Psoas muscle (tissue), 7 donors: ENCODE measurements at regions not wholly inside any gene's neighbourhood (a gene's known extent, or its start where the extent isn't known, plus 50 kb on each side); places are given as distances from the start of the nearest gene placed in this dataset.

ENCODE experiments used
- ATAC-seq, 4 donors: fragments of 200-7000 bp; cut with Tn5 transposase; one replicate each; pipeline ENCODE4 v1.9.1; 2020; ENCODE audit warnings: moderate library complexity in 3 of 4, mild to moderate bottlenecking in 2 of 4
- DNase-seq, 2 donors: peaks; one replicate each; pipeline ENCODE4 v3.0.0-alpha.2; 2020
- H3K27ac ChIP-seq: fragments of 200-600 bp; one replicate; pipeline ENCODE4 v1.8.0; 2022
- H3K27me3 ChIP-seq, 3 donors: fragments of 200-600 bp in 1 of 3; one replicate each; pipeline versions ENCODE4 v1.6.1 to v1.8.0; 2013 to 2022; ENCODE audit warnings: low read length in 2 of 3, mild to moderate bottlenecking in 2 of 3, moderate library complexity in 1 of 3; ENCODE audit not compliant: insufficient read depth in 3 of 3
- H3K36me3 ChIP-seq, 2 donors: fragments of 200-600 bp in 1 of 2; one replicate each; pipeline versions ENCODE4 v1.6.1 to v1.8.0; 2013 to 2022; ENCODE audit warnings: low read depth in 1 of 2, mild to moderate bottlenecking in 1 of 2, moderate library complexity in 1 of 2; ENCODE audit not compliant: insufficient read depth in 1 of 2
- H3K4me1 ChIP-seq: fragments of 200-600 bp; one replicate; pipeline ENCODE4 v1.8.0; 2022
- H3K4me3 ChIP-seq: fragments of 200-600 bp; one replicate; pipeline ENCODE4 v1.8.0; 2022; ENCODE audit warnings: mild to moderate bottlenecking
- H3K9me3 ChIP-seq: fragments of 200-600 bp; one replicate; pipeline ENCODE4 v1.8.0; 2022
- WGBS, 3 donors: extraction: QIAGEN DNeasy Blood & Tissue Kit; methylation state at CpG; one replicate each; pipeline versions ENCODE4 v1.1.6 to v1.1.7; 2013; 5-methylcytosine and 5-hydroxymethylcytosine counted together
- intact Hi-C, 2 donors: fragments of 100-400 bp; cut with DNase I; formaldehyde crosslinking; loops; one replicate each; pipeline versions ENCODE4 v1.11.0 to v1.14.2; 2022
- TF ChIP-seq, protein P1 (sequence below): fragments of 200-600 bp; IDR thresholded peaks from one replicate; pipeline ENCODE4 v1.8.0; 2022; ENCODE audit warnings: antibody characterized with exemption
- donor health status: healthy with polysubstance abuse.
- donor health status: DM: no; HTN: no; CAD: no; lungs with moderate emphysema.
- donor health status: Bipolar disorder and iron deficiency.
- donor health status: healthy.
- donor health status: DM: yes; HTN: yes; CAD: no.
- donor health status: DM: no; HTN: no; CAD: no.
- donor health status: DM: yes; HTN: yes; CAD: no.

DNA sequence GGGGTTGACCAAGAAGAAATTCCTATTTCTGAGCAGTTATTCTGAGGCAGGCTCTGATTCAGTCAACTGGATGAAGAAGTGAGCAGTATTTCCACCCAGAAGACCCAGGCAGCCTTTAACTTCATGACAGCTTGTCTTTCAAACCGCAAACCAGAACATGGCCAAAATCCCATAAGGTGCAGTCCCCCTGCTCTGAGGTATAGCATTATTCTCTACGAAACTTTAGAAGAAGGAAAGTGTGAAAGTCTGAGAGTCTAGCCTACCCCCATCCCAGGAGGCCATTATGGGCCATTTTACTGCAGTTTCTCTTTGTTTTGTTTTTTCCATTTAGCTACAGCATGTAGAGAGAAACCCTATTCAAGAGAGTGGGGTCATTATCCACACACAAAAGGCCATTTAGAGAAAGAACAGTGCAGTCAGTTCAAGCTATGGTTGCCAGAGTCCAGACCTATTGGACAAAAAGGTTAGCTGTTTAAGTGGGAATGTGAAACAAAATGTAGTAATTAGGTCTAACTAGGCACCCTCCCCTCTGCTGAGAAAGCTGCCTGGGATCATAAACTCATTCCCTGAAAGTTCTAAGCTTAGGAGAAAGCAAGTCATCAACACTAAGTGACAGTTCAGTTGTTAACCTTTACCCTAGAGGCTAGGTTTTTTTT is 52.1 kb upstream of the RASGEF1B start:
- intact Hi-C loops = no loop called here
- Histone ChIP-seq H3K9me3 (no peaks in the 10 kb centered on the region), H3K27ac (no peak overlapping the region), H3K27me3 (no peaks in the 10 kb centered on the region), H3K4me1 (no peaks in the 10 kb centered on the region), H3K36me3 (no peaks in the 10 kb centered on the region), H3K4me3 (no peak overlapping the region)
- WGBS, 3 donors = 85 to 95% (median 93%) methylated on average over 2 of the region's 2 CpGs
- DNase-seq (no peak), ATAC-seq (no peak)
- TF ChIP-seq, protein P1, sequence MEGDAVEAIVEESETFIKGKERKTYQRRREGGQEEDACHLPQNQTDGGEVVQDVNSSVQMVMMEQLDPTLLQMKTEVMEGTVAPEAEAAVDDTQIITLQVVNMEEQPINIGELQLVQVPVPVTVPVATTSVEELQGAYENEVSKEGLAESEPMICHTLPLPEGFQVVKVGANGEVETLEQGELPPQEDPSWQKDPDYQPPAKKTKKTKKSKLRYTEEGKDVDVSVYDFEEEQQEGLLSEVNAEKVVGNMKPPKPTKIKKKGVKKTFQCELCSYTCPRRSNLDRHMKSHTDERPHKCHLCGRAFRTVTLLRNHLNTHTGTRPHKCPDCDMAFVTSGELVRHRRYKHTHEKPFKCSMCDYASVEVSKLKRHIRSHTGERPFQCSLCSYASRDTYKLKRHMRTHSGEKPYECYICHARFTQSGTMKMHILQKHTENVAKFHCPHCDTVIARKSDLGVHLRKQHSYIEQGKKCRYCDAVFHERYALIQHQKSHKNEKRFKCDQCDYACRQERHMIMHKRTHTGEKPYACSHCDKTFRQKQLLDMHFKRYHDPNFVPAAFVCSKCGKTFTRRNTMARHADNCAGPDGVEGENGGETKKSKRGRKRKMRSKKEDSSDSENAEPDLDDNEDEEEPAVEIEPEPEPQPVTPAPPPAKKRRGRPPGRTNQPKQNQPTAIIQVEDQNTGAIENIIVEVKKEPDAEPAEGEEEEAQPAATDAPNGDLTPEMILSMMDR = no peak

DNA sequence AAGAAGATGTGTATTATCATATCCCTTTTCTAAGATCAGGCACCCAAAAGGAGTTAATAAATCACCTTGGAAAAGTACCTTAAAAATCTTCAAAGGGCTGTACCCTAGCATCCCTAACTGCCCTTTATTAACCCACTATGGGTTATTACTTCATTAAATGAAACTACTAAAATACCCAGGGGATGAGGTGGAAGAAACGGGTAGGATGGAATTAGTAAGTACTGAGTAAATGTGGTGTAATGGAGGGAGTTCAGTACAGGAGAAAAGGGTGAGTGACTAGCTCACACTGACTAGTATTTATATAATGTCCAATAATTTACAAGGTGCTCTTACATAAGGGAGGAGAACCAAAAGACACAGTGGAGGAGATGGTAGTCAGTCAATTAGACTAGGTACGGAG is 51.0 kb upstream of the RASGEF1B start:
- Histone ChIP-seq H3K27ac (no peak overlapping the region), H3K4me1 (no peaks in the 10 kb centered on the region), H3K4me3 (no peak overlapping the region), H3K36me3 (no peaks in the 10 kb centered on the region), H3K9me3 (no peaks in the 10 kb centered on the region), H3K27me3 (no peaks in the 10 kb centered on the region)
- no peak for DNase-seq
- TF ChIP-seq, protein P1 = no peak
- intact Hi-C loops = no loop called here
- WGBS, 3 donors = 72 to 81% (median 80%) methylated on average over 2 of the region's 2 CpGs
- ATAC-seq = no peak

DNA sequence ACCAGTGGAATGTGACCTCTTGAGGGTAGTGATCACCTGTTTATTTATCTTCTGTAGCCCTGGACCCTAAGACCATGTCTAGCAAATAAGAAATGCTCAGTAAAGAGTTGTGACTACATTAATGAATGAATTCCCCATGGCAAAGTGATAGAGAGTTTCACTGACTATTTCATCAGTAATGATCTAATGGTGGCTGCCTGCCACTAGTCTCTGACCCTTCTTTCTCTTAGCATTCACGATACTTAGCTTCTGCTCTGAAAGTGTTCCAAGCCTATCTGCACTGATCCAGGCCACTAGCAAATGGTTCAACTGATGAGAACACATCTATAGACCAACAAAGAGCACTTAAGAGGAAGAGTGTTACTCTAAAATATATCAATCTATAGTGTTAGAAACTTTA is 50.0 kb upstream of the RASGEF1B start:
- no peaks in the 10 kb centered on the region for H3K36me3 ChIP-seq
- H3K9me3 ChIP-seq = no peaks in the 10 kb centered on the region
- intact Hi-C loops = no loop called here
- WGBS, 3 donors = 15 to 41% (median 18%) methylated on average over 1 of the region's 1 CpG
- no peak for DNase-seq
- TF ChIP-seq, protein P1 = no peak
- no peaks in the 10 kb centered on the region for H3K4me1 ChIP-seq
- no peak overlapping the region for H3K27ac ChIP-seq
- no peak overlapping the region for H3K4me3 ChIP-seq
- no peaks in the 10 kb centered on the region for H3K27me3 ChIP-seq
- ATAC-seq = no peak
